Bronchial epithelial cell (primary cell): ENCODE measurements at regions not wholly inside any gene's neighbourhood (a gene's known extent, or its start where the extent isn't known, plus 50 kb on each side); places are given as distances from the start of the nearest gene placed in this dataset.
A peak's percentile ranks its signal among the peaks of the same experiment; 100 is the strongest.

Experiments used
- DNase-seq: peaks from one replicate; pipeline ENCODE4 v3.0.0-alpha.2; 2010; ENCODE audit warnings: low read depth
- FAIRE-seq: peaks from 2 replicates; lab custom pipeline; 2011; peaks lifted over from hg19 to GRCh38; lab: Jason Lieb, UNC
- H3K27me3 ChIP-seq: 2 replicates; pipeline ENCODE4 v1.5.1; 2011; ENCODE audit warnings: low read length; ENCODE audit not compliant: control insufficient read depth, insufficient read depth
- H3K36me3 ChIP-seq: 2 replicates; pipeline ENCODE4 v1.5.1; 2011; ENCODE audit warnings: low read length; ENCODE audit not compliant: control insufficient read depth, insufficient read depth
- H3K4me3 ChIP-seq: 2 replicates; pipeline ENCODE4 v1.5.1; 2011; ENCODE audit warnings: mild to moderate bottlenecking, low read depth, low read length, control low read depth
- CTCF ChIP-seq: IDR thresholded peaks from 2 replicates; pipeline ENCODE4 v1.5.1; 2011; ENCODE audit warnings: mild to moderate bottlenecking, moderate library complexity, low read length, control low read depth, inconsistent platforms; ENCODE audit not compliant: insufficient read depth, severe bottlenecking

- Histone ChIP-seq H3K27me3 (no peaks in the 10 kb centered on the region), H3K4me3 (no peak overlapping the region), H3K36me3 (no peaks in the 10 kb centered on the region)
- no peak for DNase-seq
- no peak for FAIRE-seq
- TF ChIP-seq CTCF, result no peak
These were observed 135.4 kb downstream of the SLITRK6 start for GRCh38 chr13:85663856-85664255.

GRCh38 chr13:85662186-85662585 lies 137.0 kb downstream of the SLITRK6 start:
- no peak overlapping the region for H3K4me3 ChIP-seq
- no peak for TF ChIP-seq CTCF
- no peaks in the 10 kb centered on the region for H3K36me3 ChIP-seq
- FAIRE-seq (no peak), DNase-seq (no peak)
- H3K27me3 ChIP-seq, result no peaks in the 10 kb centered on the region

- Histone ChIP-seq H3K4me3 (no peak overlapping the region), H3K36me3 (no peaks in the 10 kb centered on the region), H3K27me3 (no peaks in the 10 kb centered on the region)
- DNase-seq, result no peak
- no peak for TF ChIP-seq CTCF
- no peak for FAIRE-seq
These were observed 137.5 kb downstream of the SLITRK6 start for GRCh38 chr13:85661675-85662074.

- no peak for TF ChIP-seq CTCF
- DNase-seq, result peak; percentile 88
- no peak for FAIRE-seq
These were observed 139.7 kb downstream of the SLITRK6 start for GRCh38 chr13:85659493-85659892.

GRCh38 chr13:85657942-85658341 lies 141.3 kb downstream of the SLITRK6 start:
- DNase-seq, result no peak
- no peak for FAIRE-seq
- TF ChIP-seq CTCF, result no peak
- Histone ChIP-seq H3K27me3 (no peaks in the 10 kb centered on the region), H3K36me3 (no peaks in the 10 kb centered on the region), H3K4me3 (no peak overlapping the region)

More at GRCh38 chr13:85659493-85659892, 139.7 kb downstream of the SLITRK6 start:
- H3K36me3 ChIP-seq, result no peaks in the 10 kb centered on the region
- no peak overlapping the region for H3K4me3 ChIP-seq
- no peaks in the 10 kb centered on the region for H3K27me3 ChIP-seq

- Histone ChIP-seq H3K27me3 (no peaks in the 10 kb centered on the region), H3K36me3 (no peaks in the 10 kb centered on the region), H3K4me3 (no peak overlapping the region)
- FAIRE-seq, result no peak
- no peak for TF ChIP-seq CTCF
- DNase-seq, result no peak
These were observed 144.2 kb downstream of the SLITRK6 start for GRCh38 chr13:85655040-85655439.
